CD4-positive, alpha-beta T cell (primary cell): ENCODE measurements at regions not wholly inside any gene's neighbourhood (a gene's known extent, or its start where the extent isn't known, plus 50 kb on each side); places are given as distances from the start of the nearest gene placed in this dataset.

Source experiments
- ATAC-seq: fragments of 200-7000 bp; cut with Tn5 transposase; one replicate; pipeline ENCODE4 v1.10.0; 2022; ENCODE audit warnings: mild to moderate bottlenecking; ENCODE audit not compliant: poor library complexity
- CTCF ChIA-PET: fragments of 350-600 bp; sonication (Branson Sonifier 250); formaldehyde crosslinking; loops from one replicate; lab custom pipeline; 2021; ENCODE audit warnings: antibody characterized with exemption, inconsistent platforms; lab: Charles Lee
- POLR2A ChIA-PET: fragments of 350-600 bp; sonication (Branson Sonifier 250); formaldehyde crosslinking; loops from one replicate; lab custom pipeline; 2021; ENCODE audit warnings: antibody characterized with exemption, inconsistent platforms; lab: Charles Lee
- DNase-seq, 14 experiments: peaks; one replicate each; pipeline ENCODE4 v3.0.0-alpha.2; 2013 to 2020; ENCODE audit warnings: mixed read lengths in 2 of 14
- H3K27ac ChIP-seq, 2 donors: one replicate each; pipeline versions ENCODE4 v1.5.1 to v1.7.0; 2013; ENCODE audit warnings: low read length in 2 of 2, low read depth in 1 of 2, mild to moderate bottlenecking in 1 of 2
- H3K27me3 ChIP-seq, 2 experiments: 1 replicate in 1 of 2; 2 replicates in 1 of 2; pipeline versions ENCODE4 v1.6.1 to v1.7.0; 2013; ENCODE audit warnings: low read length in 2 of 2, control low read depth in 1 of 2, mild to moderate bottlenecking in 1 of 2, moderate library complexity in 1 of 2; ENCODE audit not compliant: insufficient read depth in 2 of 2, control insufficient read depth in 1 of 2
- H3K36me3 ChIP-seq: one replicate; pipeline ENCODE4 v1.6.1; 2013; ENCODE audit warnings: low read length, control low read depth; ENCODE audit not compliant: insufficient read depth
- H3K4me1 ChIP-seq: one replicate; pipeline ENCODE4 v1.6.1; 2013; ENCODE audit warnings: low read length, control low read depth; ENCODE audit not compliant: insufficient read depth
- H3K4me3 ChIP-seq: one replicate; pipeline ENCODE4 v1.5.1; 2013; ENCODE audit warnings: mild to moderate bottlenecking, low read length, moderate library complexity
- H3K9me3 ChIP-seq, 2 experiments: 1 replicate in 1 of 2; 2 replicates in 1 of 2; pipeline versions ENCODE4 v1.6.1 to v1.7.0; 2013; ENCODE audit warnings: low read length in 2 of 2, mild to moderate bottlenecking in 2 of 2, control low read depth in 1 of 2, moderate library complexity in 1 of 2; ENCODE audit not compliant: control insufficient read depth in 1 of 2, insufficient read depth in 1 of 2
- H3K27ac Mint-ChIP-seq: one replicate; pipeline ENCODE4 v1.8.0; 2020; ENCODE audit warnings: mixed read lengths
- H3K27me3 Mint-ChIP-seq: one replicate; pipeline ENCODE4 v1.8.0; 2021; ENCODE audit warnings: mixed read lengths
- H3K36me3 Mint-ChIP-seq: one replicate; pipeline ENCODE4 v1.8.0; 2021; ENCODE audit warnings: low read depth, mixed read lengths
- H3K4me1 Mint-ChIP-seq: one replicate; pipeline ENCODE4 v1.8.0; 2021; ENCODE audit warnings: low read depth, mixed read lengths
- H3K4me3 Mint-ChIP-seq: one replicate; pipeline ENCODE4 v1.8.0; 2020; ENCODE audit warnings: mild to moderate bottlenecking, mixed read lengths
- H3K9me3 Mint-ChIP-seq: one replicate; pipeline ENCODE4 v1.8.0; 2020; ENCODE audit warnings: mixed read lengths
- intact Hi-C, 2 experiments: fragments of 100-400 bp; cut with DNase I in 1 of 2; cut with micrococcal nuclease in 1 of 2; formaldehyde crosslinking; loops; one replicate each; pipeline versions ENCODE4 v1.15.1 to v1.9.0; 2023 to 2025; cut with DNase I, micrococcal nuclease
- TF ChIP-seq, protein P1 (sequence below): fragments of 200-600 bp; IDR thresholded peaks from one replicate; pipeline ENCODE4 v1.8.0; 2022; ENCODE audit warnings: antibody characterized with exemption, mild to moderate bottlenecking

DNA sequence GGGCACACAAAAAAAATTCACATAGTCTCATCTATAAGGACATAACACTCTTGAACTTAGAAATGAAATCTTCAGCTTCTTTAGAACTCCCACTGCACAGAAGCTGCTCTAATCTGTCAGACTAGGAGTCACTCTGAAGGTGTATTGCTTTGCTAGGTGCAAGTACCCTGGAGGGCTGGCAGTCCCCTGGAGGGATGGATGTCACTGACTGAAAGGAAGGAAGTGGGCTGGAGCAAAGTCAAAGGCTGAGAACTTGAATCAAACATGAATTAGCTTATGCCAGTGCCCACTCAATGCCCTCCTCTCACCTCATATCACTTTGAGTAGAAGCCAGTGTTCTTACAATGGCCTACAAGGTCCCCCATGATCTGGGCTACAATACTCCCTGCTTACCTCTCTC is 140.3 kb upstream of the ANKRD1 start:
- H3K4me1 Mint-ChIP-seq, result no peaks in the 10 kb centered on the region
- H3K27ac Mint-ChIP-seq, result no peak overlapping the region
- ChIA-PET CTCF (interaction anchor here (1.0 kb wide), 1 partner anchor 22 kb away, joined by 3 read pairs; no protein-coding TSS in a partner anchor), POLR2A (no interaction called here)
- no peak overlapping the region for H3K27ac ChIP-seq
- no peaks in the 10 kb centered on the region for H3K4me1 ChIP-seq
- H3K9me3 Mint-ChIP-seq, result no peaks in the 10 kb centered on the region
- H3K36me3 ChIP-seq, result no peaks in the 10 kb centered on the region
- no peaks in the 10 kb centered on the region for H3K27me3 ChIP-seq
- TF ChIP-seq, protein P1, sequence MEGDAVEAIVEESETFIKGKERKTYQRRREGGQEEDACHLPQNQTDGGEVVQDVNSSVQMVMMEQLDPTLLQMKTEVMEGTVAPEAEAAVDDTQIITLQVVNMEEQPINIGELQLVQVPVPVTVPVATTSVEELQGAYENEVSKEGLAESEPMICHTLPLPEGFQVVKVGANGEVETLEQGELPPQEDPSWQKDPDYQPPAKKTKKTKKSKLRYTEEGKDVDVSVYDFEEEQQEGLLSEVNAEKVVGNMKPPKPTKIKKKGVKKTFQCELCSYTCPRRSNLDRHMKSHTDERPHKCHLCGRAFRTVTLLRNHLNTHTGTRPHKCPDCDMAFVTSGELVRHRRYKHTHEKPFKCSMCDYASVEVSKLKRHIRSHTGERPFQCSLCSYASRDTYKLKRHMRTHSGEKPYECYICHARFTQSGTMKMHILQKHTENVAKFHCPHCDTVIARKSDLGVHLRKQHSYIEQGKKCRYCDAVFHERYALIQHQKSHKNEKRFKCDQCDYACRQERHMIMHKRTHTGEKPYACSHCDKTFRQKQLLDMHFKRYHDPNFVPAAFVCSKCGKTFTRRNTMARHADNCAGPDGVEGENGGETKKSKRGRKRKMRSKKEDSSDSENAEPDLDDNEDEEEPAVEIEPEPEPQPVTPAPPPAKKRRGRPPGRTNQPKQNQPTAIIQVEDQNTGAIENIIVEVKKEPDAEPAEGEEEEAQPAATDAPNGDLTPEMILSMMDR, result no peak
- ATAC-seq, result no peak
- no peaks in the 10 kb centered on the region for H3K27me3 Mint-ChIP-seq
- intact Hi-C loops, result no loop called here
- H3K4me3 Mint-ChIP-seq, result no peak overlapping the region
- H3K9me3 ChIP-seq, result no peaks in the 10 kb centered on the region
- no peak overlapping the region for H3K4me3 ChIP-seq
- H3K36me3 Mint-ChIP-seq, result no peaks in the 10 kb centered on the region
- no peak for DNase-seq

DNA sequence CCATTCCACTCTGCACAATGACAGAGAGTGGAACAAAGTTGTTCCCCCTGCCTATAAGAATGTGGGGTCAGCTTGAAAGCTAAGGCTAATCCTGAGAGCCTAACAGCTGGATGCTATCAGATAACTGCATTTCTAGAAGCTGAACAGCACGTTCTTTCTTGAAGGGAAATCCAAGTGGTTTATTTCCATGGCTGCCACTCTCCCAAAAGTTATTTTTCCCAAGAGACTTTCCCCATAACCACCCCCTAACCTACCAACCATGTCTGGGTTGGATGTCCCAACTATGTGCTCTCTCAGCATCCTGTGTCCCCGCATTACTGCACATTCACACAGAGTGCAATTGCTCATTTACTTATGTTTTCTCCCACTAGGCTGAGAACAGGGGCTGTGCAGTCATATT is 140.7 kb upstream of the ANKRD1 start:
- no peak for DNase-seq
- no peaks in the 10 kb centered on the region for H3K27me3 ChIP-seq
- H3K27me3 Mint-ChIP-seq, result no peaks in the 10 kb centered on the region
- H3K4me3 Mint-ChIP-seq, result no peak overlapping the region
- ChIA-PET POLR2A (no interaction called here), CTCF (interaction anchor here (1.0 kb wide), 1 partner anchor 22 kb away, joined by 3 read pairs; no protein-coding TSS in a partner anchor)
- no peaks in the 10 kb centered on the region for H3K9me3 Mint-ChIP-seq
- H3K27ac Mint-ChIP-seq, result no peak overlapping the region
- no peaks in the 10 kb centered on the region for H3K4me1 ChIP-seq
- H3K36me3 Mint-ChIP-seq, result no peaks in the 10 kb centered on the region
- intact Hi-C loops, result no loop called here
- no peaks in the 10 kb centered on the region for H3K4me1 Mint-ChIP-seq
- no peaks in the 10 kb centered on the region for H3K36me3 ChIP-seq
- H3K27ac ChIP-seq, result no peak overlapping the region
- no peaks in the 10 kb centered on the region for H3K9me3 ChIP-seq
- no peak overlapping the region for H3K4me3 ChIP-seq
- TF ChIP-seq, protein P1, result no peak
- no peak for ATAC-seq

DNA sequence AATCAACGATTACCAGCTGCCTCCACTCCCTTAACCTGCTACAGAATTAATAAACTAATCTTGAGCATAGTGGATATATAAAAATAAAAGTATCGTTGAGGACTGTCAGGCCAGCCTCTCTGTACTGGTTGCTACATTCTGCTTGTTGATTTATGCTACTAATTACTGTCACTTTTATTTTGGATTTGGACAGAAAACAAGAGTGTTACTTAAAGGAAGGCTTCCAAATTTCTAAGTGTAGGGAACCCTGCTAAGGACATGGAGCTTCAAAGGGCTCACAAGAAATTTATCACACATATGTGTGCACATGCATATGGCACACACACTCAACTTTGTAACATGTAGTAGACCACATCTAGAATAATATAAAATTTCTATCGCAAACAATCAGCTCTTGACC is 141.2 kb upstream of the ANKRD1 start:
- no peaks in the 10 kb centered on the region for H3K9me3 Mint-ChIP-seq
- POLR2A ChIA-PET, result no interaction called here
- H3K27ac Mint-ChIP-seq, result no peak overlapping the region
- intact Hi-C loops, result no loop called here
- H3K4me3 Mint-ChIP-seq, result no peak overlapping the region
- Histone ChIP-seq H3K9me3 (no peaks in the 10 kb centered on the region), H3K4me3 (no peak overlapping the region), H3K27me3 (no peaks in the 10 kb centered on the region), H3K27ac (no peak overlapping the region), H3K36me3 (no peaks in the 10 kb centered on the region), H3K4me1 (no peaks in the 10 kb centered on the region)
- no peaks in the 10 kb centered on the region for H3K36me3 Mint-ChIP-seq
- no peak for DNase-seq
- no peak for ATAC-seq
- H3K27me3 Mint-ChIP-seq, result no peaks in the 10 kb centered on the region
- TF ChIP-seq, protein P1, result no peak
- CTCF ChIA-PET, result no interaction called here
- H3K4me1 Mint-ChIP-seq, result no peaks in the 10 kb centered on the region
